Hepatocyte (in vitro differentiated cells): ENCODE measurements at regions not wholly inside any gene's neighbourhood (a gene's known extent, or its start where the extent isn't known, plus 50 kb on each side); places are given as distances from the start of the nearest gene placed in this dataset.

ENCODE experiments used
- EZH2 ChIP-seq: fragments of 200-600 bp; sonication (generic); IDR thresholded peaks from 2 replicates; pipeline ENCODE4 v1.6.1; 2016; ENCODE audit warnings: antibody characterized with exemption, mild to moderate bottlenecking, borderline replicate concordance
- TF ChIP-seq, protein P1 (sequence below): fragments of 200-600 bp; sonication (generic); IDR thresholded peaks from 2 replicates; pipeline ENCODE4 v1.5.1; 2016; ENCODE audit warnings: antibody characterized with exemption, mild to moderate bottlenecking; ENCODE audit not compliant: poor library complexity

GRCh38 chr11:44374001-44374400 lies 64.1 kb upstream of the ALX4 start:
- TF ChIP-seq, protein P1, sequence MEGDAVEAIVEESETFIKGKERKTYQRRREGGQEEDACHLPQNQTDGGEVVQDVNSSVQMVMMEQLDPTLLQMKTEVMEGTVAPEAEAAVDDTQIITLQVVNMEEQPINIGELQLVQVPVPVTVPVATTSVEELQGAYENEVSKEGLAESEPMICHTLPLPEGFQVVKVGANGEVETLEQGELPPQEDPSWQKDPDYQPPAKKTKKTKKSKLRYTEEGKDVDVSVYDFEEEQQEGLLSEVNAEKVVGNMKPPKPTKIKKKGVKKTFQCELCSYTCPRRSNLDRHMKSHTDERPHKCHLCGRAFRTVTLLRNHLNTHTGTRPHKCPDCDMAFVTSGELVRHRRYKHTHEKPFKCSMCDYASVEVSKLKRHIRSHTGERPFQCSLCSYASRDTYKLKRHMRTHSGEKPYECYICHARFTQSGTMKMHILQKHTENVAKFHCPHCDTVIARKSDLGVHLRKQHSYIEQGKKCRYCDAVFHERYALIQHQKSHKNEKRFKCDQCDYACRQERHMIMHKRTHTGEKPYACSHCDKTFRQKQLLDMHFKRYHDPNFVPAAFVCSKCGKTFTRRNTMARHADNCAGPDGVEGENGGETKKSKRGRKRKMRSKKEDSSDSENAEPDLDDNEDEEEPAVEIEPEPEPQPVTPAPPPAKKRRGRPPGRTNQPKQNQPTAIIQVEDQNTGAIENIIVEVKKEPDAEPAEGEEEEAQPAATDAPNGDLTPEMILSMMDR = no peak
- TF ChIP-seq EZH2 = no peak
